GM10248 (cell line): ENCODE measurements at regions not wholly inside any gene's neighbourhood (a gene's known extent, or its start where the extent isn't known, plus 50 kb on each side); places are given as distances from the start of the nearest gene placed in this dataset.

ENCODE experiments used
- CTCF ChIA-PET: fragments of 300-600 bp; sonication (Branson Sonifier 250); formaldehyde crosslinking; extraction: SDS; loops from one replicate; lab custom pipeline; 2021; ENCODE audit warnings: antibody characterized with exemption; lab: Yijun Ruan, JAX
- POLR2A ChIA-PET: fragments of 350-650 bp; sonication (Branson Sonifier 250); formaldehyde crosslinking; extraction: SDS; loops from one replicate; lab custom pipeline; 2020; ENCODE audit warnings: antibody characterized with exemption; lab: Yijun Ruan, JAX
- DNase-seq: peaks from one replicate; pipeline ENCODE4 v3.0.0; 2012; ENCODE audit errors: extremely low spot score
- TF ChIP-seq, protein P1 (sequence below): IDR thresholded peaks from 2 replicates; pipeline ENCODE4 v1.5.1; 2012; ENCODE audit warnings: mild to moderate bottlenecking, low read depth; ENCODE audit errors: extremely low read depth, missing control alignments, control extremely low read depth

DNA sequence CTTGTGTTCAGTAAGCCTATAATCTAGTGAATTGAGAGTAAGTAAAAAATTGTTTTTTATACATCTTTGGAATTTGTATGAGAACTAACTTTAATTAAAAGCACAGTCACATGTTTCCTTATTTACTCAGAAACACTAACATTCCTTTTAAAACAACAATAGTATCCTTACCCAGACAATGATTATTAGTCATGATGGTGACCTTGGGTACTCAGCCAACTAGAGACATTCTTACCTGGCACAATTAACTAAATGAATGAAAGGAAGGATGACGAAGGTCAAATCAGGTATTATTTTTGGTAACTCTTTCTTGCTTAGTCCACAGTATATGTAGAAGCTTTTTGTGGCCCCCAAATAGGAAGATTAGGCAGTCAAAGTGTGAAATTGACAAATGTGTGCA, 901.0 kb downstream of the FAT4 start:
- no peak for DNase-seq
- ChIA-PET POLR2A (no interaction called here), CTCF (no interaction called here)
- TF ChIP-seq, protein P1, sequence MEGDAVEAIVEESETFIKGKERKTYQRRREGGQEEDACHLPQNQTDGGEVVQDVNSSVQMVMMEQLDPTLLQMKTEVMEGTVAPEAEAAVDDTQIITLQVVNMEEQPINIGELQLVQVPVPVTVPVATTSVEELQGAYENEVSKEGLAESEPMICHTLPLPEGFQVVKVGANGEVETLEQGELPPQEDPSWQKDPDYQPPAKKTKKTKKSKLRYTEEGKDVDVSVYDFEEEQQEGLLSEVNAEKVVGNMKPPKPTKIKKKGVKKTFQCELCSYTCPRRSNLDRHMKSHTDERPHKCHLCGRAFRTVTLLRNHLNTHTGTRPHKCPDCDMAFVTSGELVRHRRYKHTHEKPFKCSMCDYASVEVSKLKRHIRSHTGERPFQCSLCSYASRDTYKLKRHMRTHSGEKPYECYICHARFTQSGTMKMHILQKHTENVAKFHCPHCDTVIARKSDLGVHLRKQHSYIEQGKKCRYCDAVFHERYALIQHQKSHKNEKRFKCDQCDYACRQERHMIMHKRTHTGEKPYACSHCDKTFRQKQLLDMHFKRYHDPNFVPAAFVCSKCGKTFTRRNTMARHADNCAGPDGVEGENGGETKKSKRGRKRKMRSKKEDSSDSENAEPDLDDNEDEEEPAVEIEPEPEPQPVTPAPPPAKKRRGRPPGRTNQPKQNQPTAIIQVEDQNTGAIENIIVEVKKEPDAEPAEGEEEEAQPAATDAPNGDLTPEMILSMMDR: no peak

DNA sequence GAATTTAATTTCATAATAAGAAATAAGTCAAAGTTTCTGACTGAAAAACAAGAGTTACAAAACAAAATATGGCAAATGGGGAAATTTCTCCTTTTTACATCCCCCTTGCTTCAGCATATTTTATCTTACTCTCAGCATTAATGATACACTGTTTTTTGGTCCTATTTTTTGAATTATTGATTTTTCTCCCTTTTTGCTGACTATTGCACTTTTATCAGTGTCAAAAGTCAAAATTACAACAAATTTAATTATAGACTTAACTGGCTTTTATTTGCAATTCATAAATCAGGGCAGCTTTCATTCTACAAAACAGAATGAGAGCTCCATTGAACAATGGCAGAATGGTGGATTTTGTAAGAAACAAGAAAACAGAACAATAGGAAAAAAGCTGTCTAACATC, 901.9 kb downstream of the FAT4 start:
- TF ChIP-seq, protein P1: no peak
- CTCF ChIA-PET: no interaction called here
- POLR2A ChIA-PET: no interaction called here
- no peak for DNase-seq

DNA sequence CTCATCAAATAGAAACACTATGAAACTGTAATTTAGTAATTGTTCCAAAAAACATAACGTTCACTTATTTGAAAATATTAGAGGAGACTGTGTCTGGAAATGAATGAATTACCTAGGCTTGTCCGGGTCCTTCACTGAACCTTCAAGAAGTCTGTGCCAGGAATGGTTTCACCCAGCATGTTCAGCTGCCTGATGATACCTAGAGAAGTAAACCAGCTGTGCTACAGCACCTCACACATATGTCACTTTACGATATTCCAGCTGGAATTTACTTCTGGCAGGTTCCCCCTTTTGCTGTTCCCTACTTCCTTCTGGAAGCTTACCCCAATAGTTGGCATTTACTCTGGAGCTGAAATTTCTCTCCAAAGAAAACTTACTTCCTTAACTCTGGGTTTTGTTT, 906.5 kb downstream of the FAT4 start:
- CTCF ChIA-PET: interaction anchor here (0.9 kb wide), 1 partner anchor 9 kb away, joined by 3 read pairs; no protein-coding TSS in a partner anchor
- TF ChIP-seq, protein P1: no peak
- POLR2A ChIA-PET: no interaction called here
- no peak for DNase-seq

DNA sequence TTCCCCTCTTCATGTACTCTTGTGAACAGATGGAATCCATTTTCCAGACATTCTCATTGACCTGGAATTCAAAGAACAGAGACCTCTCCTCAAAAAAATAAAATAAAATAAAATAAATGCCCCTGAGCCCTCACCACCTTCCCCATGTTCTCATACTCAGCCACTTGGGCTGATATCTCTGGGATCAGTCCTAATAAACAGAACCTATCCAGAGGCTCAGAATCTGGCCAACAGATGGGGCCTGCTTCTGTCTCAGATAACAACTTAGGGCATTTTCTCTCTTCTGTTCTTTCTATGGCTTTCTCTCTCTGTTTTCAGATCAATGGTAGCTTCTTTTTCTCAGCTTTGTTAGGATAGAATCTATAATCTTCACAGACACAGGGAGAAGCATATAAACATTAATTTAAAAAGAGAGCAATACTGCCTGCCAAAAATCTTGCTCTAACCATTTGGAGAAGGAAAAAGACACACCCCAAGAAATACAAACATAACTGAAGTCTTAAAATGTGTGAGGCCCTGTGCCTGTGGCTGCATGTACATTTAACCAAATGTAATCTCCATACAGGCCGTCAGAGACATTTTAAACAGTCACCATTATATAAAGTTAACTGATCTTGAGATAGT, 907.1 kb downstream of the FAT4 start:
- POLR2A ChIA-PET: no interaction called here
- no peak for DNase-seq
- CTCF ChIA-PET: interaction anchor here (0.9 kb wide), 1 partner anchor 8 kb away, joined by 3 read pairs; no protein-coding TSS in a partner anchor
- TF ChIP-seq, protein P1: no peak

DNA sequence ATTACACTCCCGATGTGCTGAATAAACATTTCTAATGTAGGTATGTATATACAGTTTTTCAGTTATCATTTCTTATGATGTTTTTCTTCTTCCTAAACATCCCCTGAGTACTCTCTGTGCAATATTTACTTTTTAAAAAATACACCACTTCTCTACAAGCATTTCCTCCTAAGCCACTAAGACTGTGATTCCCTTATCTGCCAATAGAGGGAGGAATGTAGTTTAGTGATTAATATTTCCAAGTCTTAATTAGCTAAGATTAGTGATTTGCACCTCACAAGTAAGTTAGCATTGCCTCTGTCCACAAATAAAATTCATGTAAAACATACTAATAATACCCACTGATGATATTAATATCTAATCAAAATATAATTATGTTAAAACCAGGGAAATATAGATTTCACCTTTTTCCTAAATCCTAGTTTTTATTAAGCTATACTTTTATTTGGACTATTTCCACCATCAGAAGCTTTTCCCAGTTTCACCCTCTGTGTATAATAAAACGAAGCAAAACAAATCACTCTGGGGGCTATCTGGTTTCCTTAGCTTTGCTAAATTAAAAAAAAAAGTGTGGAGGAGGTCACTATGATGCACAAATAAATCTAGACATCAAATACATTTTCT, 909.1 kb downstream of the FAT4 start:
- TF ChIP-seq, protein P1: peak; percentile 42
- DNase-seq: no peak
- ChIA-PET CTCF (interaction anchor here (1.2 to 2.2 kb wide), 3 partner anchors 10 to 32 kb away, joined by 4 to 6 read pairs (median 4); no protein-coding TSS in a partner anchor), POLR2A (no interaction called here)

DNA sequence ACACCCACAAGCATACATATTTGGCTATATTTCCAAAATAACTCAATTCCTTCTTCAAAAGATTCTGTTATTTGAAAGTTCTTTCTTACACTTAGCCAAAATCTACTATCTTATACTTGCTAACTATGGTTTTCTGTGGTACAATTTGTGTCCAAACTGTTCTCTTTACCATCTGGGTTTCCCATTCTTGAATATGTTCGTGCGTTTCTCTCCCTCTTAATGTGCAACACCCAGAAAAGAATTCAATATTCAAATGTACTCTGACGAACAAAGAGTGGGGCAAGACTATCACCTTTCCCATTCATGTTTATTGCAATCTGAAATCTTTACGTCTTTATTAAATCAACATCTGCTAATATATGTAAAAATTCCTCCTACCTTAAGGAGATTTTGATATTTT, 912.7 kb downstream of the FAT4 start:
- DNase-seq: no peak
- CTCF ChIA-PET: no interaction called here
- TF ChIP-seq, protein P1: no peak
- POLR2A ChIA-PET: no interaction called here
